GM12891 (cell line): ENCODE measurements at regions not wholly inside any gene's neighbourhood (a gene's known extent, or its start where the extent isn't known, plus 50 kb on each side); places are given as distances from the start of the nearest gene placed in this dataset.

ENCODE experiments used
- DNase-seq: peaks from one replicate; pipeline ENCODE4 v3.0.0; 2011; ENCODE audit warnings: low spot score; ENCODE audit not compliant: insufficient read length
- FAIRE-seq: peaks from 2 replicates; lab custom pipeline; 2011; peaks lifted over from hg19 to GRCh38; lab: Jason Lieb, UNC
- PAX5 ChIP-seq: IDR thresholded peaks from 2 replicates; pipeline ENCODE4 v1.6.1; 2011; ENCODE audit warnings: low read length, moderate library complexity, mild to moderate bottlenecking; ENCODE audit not compliant: insufficient read depth, severe bottlenecking
- POLR2A ChIP-seq: IDR thresholded peaks from 2 replicates; pipeline ENCODE4 v1.6.1; 2011; ENCODE audit warnings: low read depth, low read length, control low read depth
- POLR2AphosphoS5 ChIP-seq: IDR thresholded peaks from 2 replicates; pipeline ENCODE4 v1.6.1; 2011; ENCODE audit warnings: low read depth, low read length, control low read depth
- POU2F2 ChIP-seq: IDR thresholded peaks from 2 replicates; pipeline ENCODE4 v1.6.1; 2011; ENCODE audit warnings: low read depth, mild to moderate bottlenecking, control low read depth, low read length, moderate library complexity
- SPI1 ChIP-seq: IDR thresholded peaks from 2 replicates; pipeline ENCODE4 v1.6.1; 2011; ENCODE audit warnings: low read depth, low read length, control low read depth
- TAF1 ChIP-seq: IDR thresholded peaks from 2 replicates; pipeline ENCODE4 v1.6.1; 2011; ENCODE audit warnings: low read depth, low read length, control low read depth

DNA sequence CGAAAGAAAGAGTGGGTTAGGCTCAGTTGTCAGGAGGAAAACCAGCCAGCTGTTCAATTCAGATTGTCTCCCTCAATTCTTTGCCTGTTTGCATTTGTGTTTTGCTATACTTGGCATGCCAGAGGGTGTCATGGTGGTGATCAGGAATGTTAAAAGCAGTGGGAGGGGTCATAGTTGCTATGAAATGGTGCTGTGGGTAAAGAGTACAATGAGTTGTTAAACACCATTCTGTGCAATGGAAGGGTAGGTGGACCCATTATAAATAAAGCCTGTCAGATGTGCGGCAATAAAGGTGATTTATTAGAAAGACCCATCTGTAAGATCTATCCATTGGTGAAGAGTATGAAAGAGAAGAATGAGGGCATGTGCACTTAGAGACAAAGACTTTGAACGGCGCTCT lies 82.2 kb downstream of the MRPL32 start:
- TF ChIP-seq POLR2A (no peak), PAX5 (no peak)
- FAIRE-seq (no peak), DNase-seq (no peak)

DNA sequence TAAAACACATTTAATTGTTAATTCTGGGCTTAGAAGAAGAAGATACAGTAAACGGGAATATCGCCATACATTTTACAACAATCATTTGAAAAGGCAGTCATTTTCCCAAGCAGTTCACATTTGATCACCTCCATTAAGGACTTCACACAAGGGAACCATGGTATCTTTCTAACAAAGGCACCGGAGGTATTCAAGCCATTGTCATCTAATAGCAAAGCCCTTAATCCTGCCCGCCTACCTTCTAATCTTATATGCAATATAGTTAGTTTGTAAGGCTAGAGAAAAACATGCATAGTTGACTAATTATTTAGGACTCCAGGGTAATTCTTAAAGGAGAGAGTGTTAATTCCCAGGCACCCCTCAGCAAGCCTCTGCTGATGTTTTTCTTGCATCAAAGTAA lies 83.1 kb downstream of the MRPL32 start:
- no peak for FAIRE-seq
- no peak for DNase-seq
- TF ChIP-seq POLR2AphosphoS5 (no peak), POLR2A (no peak), PAX5 (no peak), SPI1 (no peak), TAF1 (no peak), POU2F2 (no peak)

- TF ChIP-seq POU2F2, result no peak
- TF ChIP-seq POLR2A, result no peak
- TF ChIP-seq TAF1, result no peak
- TF ChIP-seq SPI1, result no peak
- TF ChIP-seq POLR2AphosphoS5, result no peak
- no peak for TF ChIP-seq PAX5
- DNase-seq (no peak), FAIRE-seq (no peak)
These were observed 86.3 kb downstream of the MRPL32 start for GRCh38 chr7:43018446-43018845.

- no peak for DNase-seq
- TF ChIP-seq TAF1 (no peak), SPI1 (no peak), POU2F2 (no peak), POLR2A (no peak), POLR2AphosphoS5 (no peak), PAX5 (no peak)
- no peak for FAIRE-seq
These were observed 89.3 kb downstream of the MRPL32 start for GRCh38 chr7:43021431-43021830.

- FAIRE-seq, result no peak
- DNase-seq, result no peak
- TF ChIP-seq POU2F2, result no peak
- TF ChIP-seq POLR2A, result no peak
- no peak for TF ChIP-seq SPI1
- TF ChIP-seq PAX5, result no peak
- TF ChIP-seq TAF1, result no peak
- TF ChIP-seq POLR2AphosphoS5, result no peak
These were observed 89.8 kb downstream of the MRPL32 start for GRCh38 chr7:43022008-43022407.

DNA sequence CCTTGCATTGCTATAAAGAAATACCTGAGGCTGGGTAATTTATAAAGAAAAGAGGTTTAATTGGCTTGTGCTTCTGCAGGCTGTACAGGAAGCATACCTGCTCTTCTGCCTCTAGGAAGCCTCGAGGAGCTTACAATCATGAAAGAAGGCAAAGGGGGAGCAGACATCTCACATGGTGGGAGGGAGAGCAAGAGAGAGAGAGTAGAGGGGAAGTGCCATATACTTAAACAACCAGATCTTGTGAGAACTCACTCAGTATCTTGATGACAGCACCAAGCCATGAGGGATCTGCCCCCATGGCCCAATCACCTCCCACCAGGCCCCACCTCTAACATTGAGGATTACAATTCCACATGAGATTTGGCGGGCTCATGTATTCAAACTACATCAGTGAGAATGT lies 79.1 kb upstream of the HECW1 start:
- DNase-seq, result no peak
- FAIRE-seq, result no peak
- no peak for TF ChIP-seq TAF1
- TF ChIP-seq POLR2AphosphoS5, result no peak
- no peak for TF ChIP-seq PAX5
- TF ChIP-seq SPI1, result no peak
- no peak for TF ChIP-seq POLR2A
- TF ChIP-seq POU2F2, result no peak

- no peak for FAIRE-seq
- no peak for DNase-seq
- no peak for TF ChIP-seq PAX5
These were observed 77.9 kb upstream of the HECW1 start for GRCh38 chr7:43034535-43035002.

DNA sequence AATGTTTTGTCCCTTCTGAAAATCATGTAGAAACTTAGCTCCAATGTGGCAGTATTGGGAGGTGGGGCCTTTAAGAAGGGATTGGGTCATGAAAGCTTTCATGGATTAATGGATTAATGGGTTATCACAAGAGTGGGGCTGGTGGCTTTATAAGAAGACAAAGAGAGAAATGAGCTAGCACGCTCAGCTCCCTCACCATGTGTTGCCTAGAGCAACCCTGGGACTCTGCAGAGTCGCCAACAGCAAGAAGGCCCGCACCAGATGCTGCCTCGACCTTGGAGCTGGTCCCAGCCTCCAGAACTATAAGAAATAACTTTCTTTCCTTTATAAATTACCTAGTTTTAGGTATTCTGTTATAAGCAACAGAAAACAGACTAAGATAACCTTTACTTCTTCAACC lies 74.9 kb upstream of the HECW1 start:
- no peak for TF ChIP-seq TAF1
- TF ChIP-seq SPI1, result no peak
- no peak for TF ChIP-seq POLR2A
- no peak for TF ChIP-seq PAX5
- TF ChIP-seq POLR2AphosphoS5, result no peak
- no peak for TF ChIP-seq POU2F2

DNA sequence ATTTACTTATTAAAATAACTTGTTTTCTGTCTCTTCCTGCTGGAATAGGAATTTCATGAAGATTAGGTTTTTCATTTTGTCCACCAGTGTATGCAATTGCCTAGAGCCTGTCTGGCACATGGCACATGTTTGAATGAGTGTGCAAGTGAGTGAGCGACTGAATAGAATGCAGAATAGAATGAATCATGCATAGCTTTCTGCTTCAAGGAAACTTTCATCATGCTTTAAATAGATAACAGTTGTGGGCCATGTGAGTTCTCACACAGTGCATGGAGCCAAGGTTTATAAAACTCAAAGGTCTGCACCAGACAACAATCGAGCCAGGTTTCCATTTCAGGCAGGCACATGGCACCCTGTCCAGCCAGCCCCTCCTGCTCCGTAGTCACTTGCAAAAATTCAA lies 74.2 kb upstream of the HECW1 start:
- FAIRE-seq, result no peak
- TF ChIP-seq TAF1 (no peak), POU2F2 (no peak), SPI1 (no peak), PAX5 (no peak), POLR2AphosphoS5 (no peak), POLR2A (no peak)
- DNase-seq, result no peak

More for the DNA sequence above, 74.9 kb upstream of the HECW1 start:
- DNase-seq (no peak), FAIRE-seq (no peak)

DNA sequence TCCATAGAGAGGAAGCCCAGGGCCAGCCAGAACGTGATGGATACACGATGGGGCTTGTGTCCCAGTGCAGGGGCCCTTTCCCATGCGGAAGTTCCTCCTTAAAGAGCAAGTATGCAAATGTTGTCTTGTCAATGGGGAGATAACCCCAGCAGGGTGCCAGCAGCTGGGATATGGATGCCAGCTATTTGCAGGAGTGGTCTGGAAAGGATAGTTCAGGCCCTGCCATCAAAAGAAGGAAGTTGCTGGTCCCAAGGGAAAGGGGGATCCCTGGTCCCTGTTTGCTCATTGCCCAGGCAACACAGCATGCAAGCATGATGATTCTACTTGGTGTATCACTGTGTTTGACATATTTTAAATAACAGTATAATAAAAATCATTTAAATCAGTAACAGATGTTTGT lies 73.1 kb upstream of the HECW1 start:
- TF ChIP-seq POU2F2, result no peak
- no peak for TF ChIP-seq SPI1
- no peak for TF ChIP-seq TAF1
- TF ChIP-seq POLR2A, result no peak
- no peak for DNase-seq
- no peak for FAIRE-seq

- DNase-seq (no peak), FAIRE-seq (no peak)
- TF ChIP-seq POLR2A (no peak), PAX5 (no peak)
These were observed 72.0 kb upstream of the HECW1 start for GRCh38 chr7:43040461-43040860.
